ENCODE measurements at regions not wholly inside any gene's neighbourhood (a gene's known extent, or its start where the extent isn't known, plus 50 kb on each side); places are given as distances from the start of the nearest gene placed in this dataset.

DNA sequence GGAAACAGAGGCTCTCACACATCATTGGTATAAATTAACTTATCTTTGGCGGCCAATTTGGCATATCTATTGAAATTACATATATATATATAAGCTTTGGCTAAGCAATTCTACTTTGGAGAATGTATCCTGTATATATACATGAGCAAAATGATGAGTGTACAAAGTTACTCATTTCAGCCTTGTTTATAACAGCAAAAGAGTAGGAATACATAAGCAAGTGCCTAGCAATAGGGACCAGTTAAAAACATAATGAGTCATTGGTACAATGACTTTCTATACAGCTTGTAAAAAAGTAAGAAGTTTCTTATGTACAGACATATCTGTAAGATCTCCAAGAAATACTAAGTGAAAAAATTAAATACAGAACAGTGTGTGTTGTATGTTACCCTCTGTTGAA is 190.8 kb downstream of the LTN1 start:
- no peak for TF ChIP-seq EZH2 (IDR thresholded peaks at IDR 0.05; ENCODE audit: borderline replicate concordance, low read depth, low read length, poor library complexity, severe bottlenecking)
- TF ChIP-seq, protein P1, sequence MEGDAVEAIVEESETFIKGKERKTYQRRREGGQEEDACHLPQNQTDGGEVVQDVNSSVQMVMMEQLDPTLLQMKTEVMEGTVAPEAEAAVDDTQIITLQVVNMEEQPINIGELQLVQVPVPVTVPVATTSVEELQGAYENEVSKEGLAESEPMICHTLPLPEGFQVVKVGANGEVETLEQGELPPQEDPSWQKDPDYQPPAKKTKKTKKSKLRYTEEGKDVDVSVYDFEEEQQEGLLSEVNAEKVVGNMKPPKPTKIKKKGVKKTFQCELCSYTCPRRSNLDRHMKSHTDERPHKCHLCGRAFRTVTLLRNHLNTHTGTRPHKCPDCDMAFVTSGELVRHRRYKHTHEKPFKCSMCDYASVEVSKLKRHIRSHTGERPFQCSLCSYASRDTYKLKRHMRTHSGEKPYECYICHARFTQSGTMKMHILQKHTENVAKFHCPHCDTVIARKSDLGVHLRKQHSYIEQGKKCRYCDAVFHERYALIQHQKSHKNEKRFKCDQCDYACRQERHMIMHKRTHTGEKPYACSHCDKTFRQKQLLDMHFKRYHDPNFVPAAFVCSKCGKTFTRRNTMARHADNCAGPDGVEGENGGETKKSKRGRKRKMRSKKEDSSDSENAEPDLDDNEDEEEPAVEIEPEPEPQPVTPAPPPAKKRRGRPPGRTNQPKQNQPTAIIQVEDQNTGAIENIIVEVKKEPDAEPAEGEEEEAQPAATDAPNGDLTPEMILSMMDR (conservative IDR thresholded peaks at IDR 0.05; ENCODE audit: low read depth, low read length) = no peak

Data from A673 (cell line).